Coronary artery (tissue), 2 donors: ENCODE measurements at regions not wholly inside any gene's neighbourhood (a gene's known extent, or its start where the extent isn't known, plus 50 kb on each side); places are given as distances from the start of the nearest gene placed in this dataset.

Experiments
- DNase-seq: peaks from one replicate; pipeline ENCODE4 v3.0.0-alpha.2; 2017; ENCODE audit warnings: low spot score
- H3K27ac ChIP-seq, 2 donors: fragments of 200-600 bp; sonication (generic); one replicate each; pipeline ENCODE4 v1.5.1; 2016 to 2019
- H3K4me3 ChIP-seq: fragments of 200-600 bp; sonication (generic); 2 replicates; pipeline ENCODE4 v1.5.1; 2016; ENCODE audit warnings: mild to moderate bottlenecking, moderate library complexity
- CTCF ChIP-seq: fragments of 200-600 bp; sonication (generic); IDR thresholded peaks from one replicate; pipeline ENCODE4 v1.5.1; 2019; ENCODE audit warnings: antibody characterized with exemption

GRCh38 chr4:66574145-66574978 lies 904.1 kb upstream of the EPHA5 start:
- Histone ChIP-seq H3K27ac (no peak overlapping the region), H3K4me3 (no peak overlapping the region)
- TF ChIP-seq CTCF: no peak
- DNase-seq: no peak

GRCh38 chr4:66572949-66573348 lies 902.7 kb upstream of the EPHA5 start:
- DNase-seq: no peak
- H3K4me3 ChIP-seq: no peak overlapping the region

GRCh38 chr4:66571145-66571695 lies 900.9 kb upstream of the EPHA5 start:
- Histone ChIP-seq H3K27ac (no peak overlapping the region), H3K4me3 (no peak overlapping the region)
- no peak for DNase-seq
- TF ChIP-seq CTCF: no peak

More at GRCh38 chr4:66572949-66573348, 902.7 kb upstream of the EPHA5 start:
- no peak overlapping the region for H3K27ac ChIP-seq
- no peak for TF ChIP-seq CTCF

- DNase-seq: no peak
- no peak for TF ChIP-seq CTCF
- Histone ChIP-seq H3K27ac (no peak overlapping the region), H3K4me3 (no peak overlapping the region)
These were observed 898.9 kb upstream of the EPHA5 start for GRCh38 chr4:66569228-66569627.

GRCh38 chr4:66568431-66568830 lies 898.1 kb upstream of the EPHA5 start:
- no peak overlapping the region for H3K27ac ChIP-seq
- DNase-seq: no peak
- TF ChIP-seq CTCF: no peak
- no peak overlapping the region for H3K4me3 ChIP-seq

- Histone ChIP-seq H3K4me3 (no peak overlapping the region), H3K27ac (no peak overlapping the region)
- DNase-seq: no peak
- no peak for TF ChIP-seq CTCF
These were observed 897.7 kb upstream of the EPHA5 start for GRCh38 chr4:66568001-66568400.

- TF ChIP-seq CTCF: no peak
These were observed 897.3 kb upstream of the EPHA5 start for GRCh38 chr4:66567551-66567950.

More at GRCh38 chr4:66567551-66567950, 897.3 kb upstream of the EPHA5 start:
- Histone ChIP-seq H3K27ac (no peak overlapping the region), H3K4me3 (no peak overlapping the region)
- DNase-seq: no peak
